ENCODE measurements at regions not wholly inside any gene's neighbourhood (a gene's known extent, or its start where the extent isn't known, plus 50 kb on each side); places are given as distances from the start of the nearest gene placed in this dataset.

- no peak for TF ChIP-seq MGA (IDR thresholded peaks at IDR 0.05)
- no peak for TF ChIP-seq HLTF (IDR thresholded peaks at IDR 0.05)
- TF ChIP-seq ZNF431 (CRISPR knock-in tag; IDR thresholded peaks at IDR 0.05) = no peak
- no peak for TF ChIP-seq GTF2B (IDR thresholded peaks at IDR 0.05; ENCODE audit: extremely low read depth, insufficient read length)
- no peak for TF ChIP-seq TEAD4 (IDR thresholded peaks at IDR 0.05; ENCODE audit: low read length)
- no peak for TF ChIP-seq TEAD4 (CRISPR knock-in tag; IDR thresholded peaks at IDR 0.05; ENCODE audit: borderline replicate concordance)
- TF ChIP-seq NFRKB (IDR thresholded peaks at IDR 0.05; ENCODE audit: low read depth) = no peak
- no peak for TF ChIP-seq HOXB6 (CRISPR knock-in tag; IDR thresholded peaks at IDR 0.05; ENCODE audit: borderline replicate concordance)
These were observed 173.1 kb downstream of the YTHDC2 start (continued) for GRCh38 chr5:113686599-113686998.
